PC-9 (cell line): ENCODE measurements at regions not wholly inside any gene's neighbourhood (a gene's known extent, or its start where the extent isn't known, plus 50 kb on each side); places are given as distances from the start of the nearest gene placed in this dataset.

ENCODE experiments used
- CTCF ChIP-seq: fragments of 200-600 bp; sonication (generic); conservative IDR thresholded peaks from 2 replicates; pipeline ENCODE4 v1.6.1; 2017; ENCODE audit warnings: mixed run types, antibody characterized with exemption, mild to moderate bottlenecking, moderate library complexity
- EZH2 ChIP-seq: fragments of 200-600 bp; sonication (generic); IDR thresholded peaks from 2 replicates; pipeline ENCODE4 v1.8.0; 2017; ENCODE audit warnings: antibody characterized with exemption, low read depth

- TF ChIP-seq CTCF (no peak), EZH2 (no peak)
Measured at GRCh38 chr15:88323468-88323867, 66.9 kb upstream of the NTRK3 start.
